Suppressor macrophage treated with lipopolysaccharide for 1 hour (primary cell): ENCODE measurements at regions not wholly inside any gene's neighbourhood (a gene's known extent, or its start where the extent isn't known, plus 50 kb on each side); places are given as distances from the start of the nearest gene placed in this dataset.

Source experiments
- DNase-seq, 3 donors: peaks; one replicate each; pipeline ENCODE4 v3.0.0-alpha.2; 2020 to 2022

DNA sequence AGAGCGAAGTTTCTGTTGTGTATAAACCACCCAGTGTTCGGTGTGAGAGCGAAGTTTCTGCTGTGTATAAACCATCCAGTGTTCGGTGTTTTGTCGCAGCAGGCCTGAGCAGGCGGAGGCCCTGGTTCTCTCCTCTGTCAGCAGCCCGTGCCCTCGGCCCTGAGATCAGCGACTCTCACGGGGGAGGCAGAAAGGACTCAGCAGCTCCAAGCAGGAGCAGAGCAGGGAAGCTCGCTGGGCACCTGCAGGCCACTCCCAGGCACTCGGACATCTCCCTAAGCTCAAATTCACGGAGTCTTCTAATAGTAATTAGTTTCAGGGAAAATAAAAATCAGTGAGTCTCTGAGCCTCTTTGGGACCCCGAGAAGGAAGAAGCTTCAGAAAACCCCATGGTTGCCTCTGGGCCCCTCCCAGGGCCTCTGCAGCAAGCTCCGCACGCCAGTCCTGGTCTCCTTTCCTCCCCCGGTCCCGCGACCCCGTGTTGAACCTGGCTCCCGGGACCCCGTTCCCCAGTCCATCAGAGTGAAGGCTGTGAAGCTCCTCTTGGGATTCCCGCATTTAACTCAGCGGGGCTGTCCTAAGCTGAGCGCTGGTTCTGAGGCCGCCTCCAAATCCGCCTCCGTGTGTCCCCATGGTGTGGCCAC, 81.9 kb upstream of the ADAMTS2 start:
- DNase-seq = no peak

DNA sequence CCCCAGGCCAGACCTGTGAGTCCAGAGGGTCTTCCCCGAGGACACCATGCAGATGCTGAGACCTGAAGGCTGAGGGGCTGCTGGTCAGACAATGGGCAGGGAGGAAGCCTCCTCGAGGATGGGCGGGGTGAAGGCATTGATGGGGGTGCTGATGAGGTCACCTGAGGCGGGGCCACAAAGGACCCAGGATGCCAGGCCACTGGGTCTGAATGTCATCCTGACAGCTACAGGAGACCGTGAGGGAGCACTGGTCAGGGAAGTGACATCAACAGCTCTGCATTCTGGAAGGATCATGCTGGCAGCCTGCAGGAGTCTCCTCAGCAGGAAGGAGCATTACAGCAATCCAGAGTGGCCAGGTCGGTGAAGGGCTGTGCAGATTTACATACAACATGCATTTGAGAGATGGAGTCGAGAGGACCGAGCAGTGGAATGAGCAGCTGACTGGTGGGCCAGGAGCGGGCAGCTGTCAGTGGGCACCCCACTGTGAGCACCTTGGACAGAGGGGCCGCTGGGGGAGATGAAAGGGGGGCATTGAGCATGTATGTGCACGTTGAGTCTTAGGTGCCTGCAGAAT, 77.7 kb upstream of the ADAMTS2 start:
- no peak for DNase-seq

DNA sequence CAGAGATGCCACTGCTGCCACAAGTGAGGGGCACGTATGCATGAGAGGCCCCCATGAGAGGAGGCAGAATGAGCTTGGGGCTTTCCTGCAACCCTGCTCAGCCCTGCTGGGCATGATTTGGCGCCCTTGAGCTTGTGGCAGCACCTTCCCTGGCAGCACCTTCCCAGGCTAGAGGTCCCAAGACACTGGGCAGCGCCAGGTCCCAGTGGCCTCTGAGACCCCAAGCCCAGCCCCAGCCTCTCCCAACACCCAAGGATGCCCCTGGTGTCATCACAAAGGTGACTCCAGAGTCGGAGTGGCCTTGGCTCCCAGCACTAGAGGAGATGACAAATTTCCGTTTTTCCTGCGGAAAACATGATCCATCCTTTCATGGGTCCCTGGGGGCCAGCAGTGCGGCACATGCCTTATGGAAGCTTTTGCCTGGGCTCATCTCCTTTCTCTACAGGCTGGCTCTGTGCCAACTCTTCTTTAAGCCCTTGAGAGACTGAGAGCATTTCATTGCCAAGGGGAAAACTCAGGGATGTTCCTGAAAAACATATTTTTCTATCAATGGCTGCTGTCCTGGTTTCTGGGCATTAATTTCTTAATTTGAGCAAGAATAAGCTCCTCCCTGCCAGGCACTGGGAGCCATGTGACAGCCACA, 77.1 kb upstream of the ADAMTS2 start:
- no peak for DNase-seq

DNA sequence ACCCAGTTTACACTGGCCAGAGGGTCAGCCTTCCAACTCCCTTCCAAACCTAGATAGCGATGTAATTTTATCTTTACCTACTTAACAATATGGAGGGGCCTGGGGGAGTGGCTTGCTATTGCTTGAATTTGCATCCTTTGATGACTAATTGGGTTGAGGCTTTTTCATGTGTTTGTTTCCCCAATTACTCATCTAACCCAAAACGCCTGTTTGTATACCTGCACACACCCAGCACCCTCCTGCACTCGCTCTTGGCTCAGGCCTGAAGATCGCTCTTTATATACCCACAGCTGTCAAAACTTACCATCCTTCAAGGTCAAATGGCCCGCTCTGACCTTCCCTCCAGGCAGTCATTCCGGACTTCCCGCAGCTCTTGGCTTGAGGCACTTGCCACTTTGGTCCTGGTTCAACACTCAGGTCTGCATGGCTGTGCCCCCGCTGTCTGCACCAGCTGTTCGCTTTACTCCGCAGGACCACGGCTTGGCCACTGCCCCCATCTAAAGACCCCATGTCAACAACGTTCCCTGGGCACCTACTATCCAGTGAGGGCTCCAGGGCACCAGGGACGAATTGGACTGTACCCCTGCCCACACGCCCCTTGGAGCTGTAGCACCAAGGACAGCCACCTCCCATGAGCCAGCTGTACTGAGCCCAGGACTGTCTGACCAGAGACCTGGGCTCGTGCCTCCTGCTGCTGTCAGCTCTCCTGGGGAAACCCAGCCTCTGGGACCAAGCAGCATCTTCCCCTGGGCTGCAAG, 76.1 kb upstream of the ADAMTS2 start:
- DNase-seq = no peak

DNA sequence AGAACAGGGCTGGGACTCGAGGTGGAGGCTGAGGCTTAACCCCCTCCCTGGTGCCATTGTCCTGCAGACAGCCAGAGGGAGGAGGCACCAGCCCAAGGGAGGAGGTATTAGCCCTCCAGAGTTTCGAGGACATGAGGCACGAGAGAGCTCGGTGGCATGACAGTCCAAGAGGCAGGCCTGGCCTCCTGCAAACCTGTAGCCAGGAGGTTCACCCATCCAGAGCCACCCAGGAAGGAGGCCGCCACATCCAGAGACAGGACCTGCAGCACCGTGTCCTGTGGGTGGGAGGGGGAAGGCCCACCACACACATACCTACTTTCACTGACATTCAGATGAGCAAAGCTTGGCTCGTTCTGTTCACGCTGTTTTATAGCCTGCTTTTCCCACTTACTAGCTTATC, 75.2 kb upstream of the ADAMTS2 start:
- no peak for DNase-seq

DNA sequence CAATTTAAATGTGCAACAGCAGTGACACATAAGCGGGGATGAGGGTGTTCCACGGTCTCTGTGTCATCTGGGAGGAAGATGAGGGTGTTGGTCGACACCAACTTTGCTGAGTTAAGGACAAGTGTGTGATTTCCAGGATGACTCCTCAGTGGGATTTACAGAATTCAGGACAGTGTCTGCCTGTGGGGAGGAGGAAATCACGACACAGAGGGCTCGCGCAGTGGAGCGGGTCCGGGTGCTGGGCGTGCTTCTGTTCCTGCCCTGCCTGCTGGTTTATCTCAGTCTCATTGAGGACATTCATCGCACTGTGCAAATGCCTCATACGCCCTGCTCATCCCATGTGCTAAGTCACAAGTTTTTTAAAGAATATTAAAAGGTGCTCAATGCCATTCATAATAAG, 73.7 kb upstream of the ADAMTS2 start:
- no peak for DNase-seq

DNA sequence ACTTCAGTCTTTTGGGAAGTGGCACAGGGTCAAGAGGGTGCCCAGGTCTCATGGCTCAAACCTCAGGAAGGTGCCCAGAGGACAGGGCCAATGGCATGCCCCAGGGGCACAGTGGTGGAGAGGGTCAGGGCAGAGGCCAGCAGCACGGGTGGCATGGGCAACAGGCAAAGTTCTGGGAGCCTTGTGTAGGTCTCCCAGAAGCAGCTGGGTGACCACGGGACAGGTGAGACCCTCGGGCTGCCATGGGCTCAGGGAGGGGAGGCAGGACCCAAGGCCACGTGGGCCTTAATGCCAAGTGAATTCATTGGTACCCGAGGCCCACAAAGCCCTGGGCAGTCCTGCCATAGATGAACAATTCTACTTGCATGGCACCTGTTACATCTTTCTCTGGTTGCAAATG, 72.4 kb upstream of the ADAMTS2 start:
- no peak for DNase-seq

DNA sequence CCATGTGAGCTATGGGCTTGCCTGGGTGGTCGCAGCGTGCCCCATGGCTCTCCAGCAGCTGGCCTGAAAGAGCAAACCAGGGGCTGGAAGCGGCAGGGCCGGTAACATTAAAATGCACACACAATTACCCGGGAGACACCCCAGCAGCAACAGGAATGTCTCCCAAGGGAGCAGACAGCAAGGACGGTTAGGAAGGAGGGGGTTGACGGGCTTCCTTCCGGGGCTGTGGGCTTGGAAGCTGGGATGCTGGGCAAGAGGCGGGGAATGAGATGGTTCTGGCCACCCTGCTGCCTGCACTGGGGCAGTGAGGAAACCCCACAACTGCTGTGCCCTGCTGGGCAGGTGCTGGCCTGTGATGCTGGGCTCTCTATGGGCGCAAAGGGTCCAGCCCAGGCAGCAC, 71.8 kb upstream of the ADAMTS2 start:
- DNase-seq = no peak

DNA sequence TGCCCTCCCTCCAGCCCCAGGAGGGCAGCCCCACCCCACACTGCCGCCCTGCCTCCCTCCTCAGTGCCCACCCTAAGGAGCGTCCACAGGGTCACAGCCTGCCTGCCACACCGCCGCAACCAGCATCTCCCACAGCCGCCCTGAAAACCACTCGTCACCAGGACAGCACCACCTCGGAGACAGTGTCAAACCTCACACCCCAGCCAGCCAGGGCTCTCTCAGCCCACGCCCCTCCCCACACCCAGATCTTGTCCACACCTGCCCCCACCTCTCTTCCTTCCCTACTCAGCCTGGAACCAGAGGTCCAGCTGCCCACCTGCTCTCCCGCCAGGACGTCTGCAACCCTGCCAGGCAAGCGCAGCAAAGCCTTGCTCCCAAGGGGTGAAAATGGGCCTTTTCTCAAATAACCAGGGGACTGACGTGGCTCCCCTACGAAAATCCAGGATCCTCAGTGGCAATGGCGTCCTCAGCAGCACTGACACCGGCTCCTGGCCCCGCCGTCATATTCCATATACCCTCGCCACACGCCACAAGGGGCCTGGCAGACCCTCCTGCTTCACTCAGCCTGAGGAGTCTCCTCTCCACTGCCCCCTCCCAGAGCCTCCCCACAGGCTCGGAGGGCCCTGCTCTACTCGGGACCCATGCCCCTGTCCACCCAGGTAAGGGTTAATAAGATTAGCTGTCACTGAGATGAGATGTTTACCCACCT, 71.0 kb upstream of the ADAMTS2 start:
- no peak for DNase-seq

DNA sequence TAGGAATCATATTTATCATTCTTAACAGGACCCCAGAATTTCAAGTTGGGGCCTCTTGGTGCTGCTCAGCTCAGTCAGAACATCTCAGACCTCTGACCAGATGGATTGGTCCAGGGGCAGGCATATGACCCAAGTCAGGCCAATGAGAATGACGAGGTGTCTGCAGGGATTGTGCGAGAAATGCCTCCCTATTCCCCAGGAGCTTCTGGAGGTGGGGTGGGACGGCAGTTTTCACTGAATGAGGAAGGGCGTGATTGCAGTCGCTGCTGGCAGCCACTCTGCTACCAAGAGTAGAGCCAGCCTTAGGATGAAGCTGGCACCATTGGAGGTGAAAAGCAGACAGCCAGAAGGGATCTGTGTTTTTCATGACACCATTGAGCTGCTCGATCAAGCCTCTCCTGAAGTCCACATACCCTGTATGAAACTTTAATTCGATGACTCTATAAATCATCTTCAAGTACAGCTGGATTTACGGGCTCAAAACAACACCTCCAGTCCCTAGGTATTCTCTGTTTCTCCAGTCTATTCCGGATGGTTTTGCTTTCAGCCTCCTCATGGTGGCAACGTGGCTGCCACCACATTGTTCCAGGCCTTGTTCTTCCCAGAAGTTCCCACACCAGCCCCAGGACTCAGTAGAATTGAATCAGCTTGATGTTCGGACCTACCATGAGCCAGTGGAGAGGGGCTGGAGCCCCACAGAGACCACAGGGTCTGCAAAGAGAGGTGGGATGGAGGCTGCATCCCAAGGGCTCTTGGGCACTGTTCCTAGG, 70.2 kb upstream of the ADAMTS2 start:
- DNase-seq = no peak

DNA sequence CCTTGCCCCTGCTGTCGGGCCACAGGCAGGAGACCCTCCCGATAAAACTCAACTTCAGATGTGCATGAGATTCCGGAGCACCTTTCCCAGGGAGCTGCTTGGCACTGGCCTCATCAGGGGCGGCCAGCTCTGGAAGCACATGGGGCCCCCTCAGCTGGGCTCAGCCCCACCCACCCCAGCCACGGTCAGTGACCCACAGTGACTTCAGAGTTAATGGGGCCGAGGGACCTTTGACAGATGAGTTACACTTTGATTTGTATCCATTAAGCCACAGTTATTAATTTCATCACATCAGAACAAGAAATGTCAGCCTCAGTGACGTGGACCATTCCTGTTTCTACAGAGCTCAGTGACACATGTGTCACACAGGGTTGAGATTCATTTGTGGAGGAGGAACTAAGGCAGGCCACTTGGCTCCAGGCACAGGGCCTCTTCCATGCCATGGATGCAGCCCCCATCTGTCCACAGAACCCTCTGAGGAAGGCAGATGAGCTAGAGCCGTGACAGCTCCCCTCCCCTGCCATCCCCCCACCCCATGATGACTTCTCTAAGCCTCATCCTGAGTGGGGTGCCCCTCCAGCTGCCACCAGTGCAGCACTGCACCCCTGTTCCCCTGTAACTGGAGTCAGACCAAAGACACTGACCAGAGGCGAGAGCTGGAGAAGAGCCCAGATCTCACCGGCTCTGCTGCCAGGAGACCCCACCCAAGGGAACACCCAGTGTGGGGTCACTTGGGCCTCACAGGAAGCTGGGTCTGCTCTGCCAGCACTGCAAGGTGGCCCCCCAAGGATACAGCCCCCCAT, 69.4 kb upstream of the ADAMTS2 start:
- DNase-seq = peak in 1 of 3 donors; percentile 2

DNA sequence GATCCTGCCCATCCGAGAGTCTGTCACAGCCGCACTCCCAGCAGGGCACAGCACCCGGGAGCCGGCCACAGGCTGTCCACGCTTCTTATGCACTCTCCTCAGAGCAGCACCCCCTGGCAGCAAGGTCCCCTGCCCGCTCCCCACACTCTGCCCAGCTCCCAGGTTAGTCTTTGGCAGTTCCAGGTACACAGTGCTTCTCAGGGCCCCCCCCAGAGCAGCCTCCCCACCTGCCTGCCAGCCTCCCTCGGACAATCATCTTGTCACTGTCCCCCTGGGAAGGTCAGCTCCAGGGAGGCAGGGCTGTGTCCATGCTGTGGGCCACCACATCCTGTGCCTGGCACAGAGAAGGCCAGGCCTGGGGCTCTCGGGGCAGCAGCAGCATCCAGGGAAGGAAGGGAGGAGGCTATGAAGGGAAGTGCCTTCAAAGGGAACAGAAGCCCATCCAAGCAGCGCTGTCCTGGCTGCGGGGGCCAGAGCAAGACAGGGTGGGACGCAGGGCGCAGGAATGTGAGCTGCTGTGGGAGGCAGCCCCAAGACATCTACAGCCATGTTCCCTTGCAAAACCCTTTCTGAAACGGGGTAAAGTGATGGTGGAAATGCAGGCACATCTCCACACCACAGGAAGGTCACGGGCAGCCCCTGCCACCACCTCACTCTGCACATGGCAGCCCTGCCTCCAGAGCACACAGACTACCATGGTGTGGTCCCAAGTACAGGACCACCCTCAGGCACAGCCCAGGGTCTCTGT, 68.6 kb upstream of the ADAMTS2 start:
- DNase-seq = no peak

DNA sequence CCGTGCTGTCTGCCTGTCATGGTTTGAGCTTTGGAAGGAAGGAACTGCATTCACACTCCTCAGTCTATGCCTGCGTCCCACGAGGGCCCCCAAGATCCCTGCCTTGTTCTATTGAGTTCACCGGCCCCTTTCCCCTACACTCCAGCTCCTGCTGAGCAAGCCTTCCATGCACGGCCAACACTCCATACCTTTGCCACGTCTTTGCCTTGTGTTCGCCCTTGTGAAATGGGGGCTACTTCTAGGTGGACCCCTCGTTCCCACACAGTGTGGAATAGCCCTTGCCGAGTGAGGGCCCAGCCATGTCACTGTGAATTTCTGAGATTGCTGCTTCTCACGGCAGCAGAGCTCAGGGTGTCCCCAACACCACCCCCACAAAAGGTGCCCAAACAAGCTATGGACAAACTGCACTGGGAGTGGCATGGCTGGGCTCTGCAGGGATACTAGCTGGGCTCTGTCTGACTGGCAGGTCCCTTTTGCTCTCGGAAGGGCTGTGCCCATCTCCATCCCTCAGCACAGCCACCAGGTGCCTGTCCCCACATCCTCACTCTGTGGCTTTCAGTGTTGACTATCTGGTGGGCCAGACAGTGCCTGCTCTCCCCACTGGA, 67.9 kb upstream of the ADAMTS2 start:
- DNase-seq = no peak

DNA sequence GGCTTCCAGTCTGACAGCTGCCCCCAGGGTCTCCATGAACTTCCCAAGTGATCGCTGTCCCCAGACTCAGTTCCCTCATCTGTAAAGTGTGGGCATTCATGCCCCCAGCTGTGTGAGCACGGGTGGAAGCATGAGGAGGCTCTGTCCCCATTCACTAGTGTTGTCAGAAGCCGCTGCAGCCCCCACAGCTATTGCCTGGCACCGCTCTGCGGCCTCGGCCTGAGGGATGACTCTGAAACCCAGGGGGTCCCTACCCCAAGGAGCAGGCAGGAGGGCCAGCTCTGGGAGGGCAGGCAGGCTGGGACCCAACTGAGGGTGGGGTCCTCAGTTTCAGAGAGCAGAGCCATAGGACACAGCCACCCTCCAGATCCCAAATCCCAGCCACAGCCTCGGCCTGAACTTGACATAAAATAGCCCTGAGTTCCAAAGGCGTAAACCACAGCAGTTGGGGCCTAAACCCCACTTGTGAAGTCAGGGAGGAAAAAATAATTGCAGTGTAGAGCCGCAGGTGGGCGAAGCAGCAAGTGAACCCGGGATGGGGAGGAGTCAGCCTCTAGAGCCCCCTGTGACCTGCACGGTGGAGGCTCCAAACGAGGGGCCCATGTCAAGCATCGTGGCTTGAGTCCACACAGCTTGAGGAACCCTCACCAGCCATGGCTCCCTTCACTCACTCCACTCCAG, 66.0 kb upstream of the ADAMTS2 start:
- no peak for DNase-seq

DNA sequence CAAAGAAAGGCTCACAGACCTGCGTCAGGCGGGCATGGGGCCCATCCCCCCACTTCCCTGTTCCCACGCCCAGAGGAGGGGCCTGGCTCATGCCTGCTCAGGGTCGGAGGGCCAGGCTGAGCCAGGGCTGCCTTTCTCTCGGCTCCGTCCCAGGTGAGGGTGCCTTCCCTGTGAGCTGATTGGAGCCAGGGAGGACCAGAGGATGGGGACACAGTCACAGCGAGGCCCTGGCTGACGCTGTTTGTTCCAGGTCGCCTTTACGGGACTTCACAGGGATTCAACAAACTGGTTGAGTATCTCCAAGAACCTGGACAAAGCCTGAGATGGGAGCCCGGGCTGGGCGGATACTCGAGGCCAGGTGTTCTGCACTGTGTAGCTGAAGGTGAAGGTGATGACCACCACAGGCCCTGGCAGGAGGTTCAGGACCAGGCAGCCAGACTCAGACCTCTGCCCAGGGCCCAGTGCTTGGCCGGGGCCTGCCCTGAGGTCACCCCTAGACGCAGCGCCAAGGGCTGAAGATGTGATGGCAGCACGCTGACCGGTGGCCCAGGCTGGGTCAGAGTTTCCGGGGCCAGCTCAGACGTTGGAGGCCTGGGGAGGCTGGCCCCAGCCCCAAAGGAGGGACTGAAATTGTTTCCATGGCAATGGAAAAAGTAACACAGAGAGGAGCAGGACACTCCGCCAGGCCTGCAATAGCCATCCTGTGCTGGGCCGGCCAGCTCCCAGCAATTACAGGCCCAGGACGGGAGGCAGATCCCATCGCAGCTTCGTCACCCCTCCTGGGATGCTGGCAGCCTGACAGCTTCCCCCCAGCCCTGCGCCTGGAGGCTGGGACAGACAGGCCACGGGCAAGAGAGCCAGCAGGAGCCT, 65.3 kb upstream of the ADAMTS2 start:
- no peak for DNase-seq

DNA sequence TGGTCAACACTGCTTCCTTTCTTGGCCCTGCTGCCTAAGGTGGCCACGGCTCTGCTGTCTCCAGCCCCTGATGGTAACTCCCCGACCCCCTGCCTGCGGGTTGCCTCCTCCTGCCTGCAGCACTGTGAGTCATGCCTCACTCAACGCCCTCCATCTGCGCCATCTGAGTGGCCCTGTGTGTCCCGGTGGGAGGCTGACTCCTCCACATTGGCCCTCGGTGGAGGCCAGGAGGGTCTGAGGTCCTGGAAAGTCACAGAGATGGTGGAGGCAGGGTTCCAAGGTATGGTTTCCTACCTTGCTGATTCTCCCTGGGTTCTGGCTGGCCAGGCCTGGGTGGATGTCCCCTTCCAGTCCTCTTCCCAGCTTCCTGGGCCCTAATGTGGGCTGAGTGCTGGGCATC, 64.5 kb upstream of the ADAMTS2 start:
- no peak for DNase-seq

DNA sequence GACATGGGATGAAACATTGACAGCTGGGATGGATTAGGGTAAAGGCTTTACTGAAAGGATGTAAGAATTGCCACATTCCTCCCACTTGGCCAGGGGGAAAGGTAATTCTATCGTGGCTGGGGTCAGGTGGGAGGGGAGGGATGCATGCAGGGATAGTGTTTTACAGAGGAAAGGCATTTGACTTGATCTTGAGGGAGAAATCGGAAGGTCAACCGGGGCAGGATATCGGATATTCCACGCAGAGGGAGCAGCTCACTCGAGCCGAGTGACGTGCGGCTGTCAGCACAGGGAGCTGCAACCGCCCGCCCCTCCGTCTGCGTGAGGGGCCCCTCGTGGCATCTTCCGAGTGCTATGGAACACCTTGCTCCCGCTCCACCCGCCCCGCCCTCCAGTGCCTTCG, 63.4 kb upstream of the ADAMTS2 start:
- no peak for DNase-seq
